ENCODE measurements at regions not wholly inside any gene's neighbourhood (a gene's known extent, or its start where the extent isn't known, plus 50 kb on each side); places are given as distances from the start of the nearest gene placed in this dataset.
"Not testable (repeated sequence)": the region's sequence is repeated elsewhere in the genome, so short reads cannot be mapped to it uniquely, and the experiment has no call there.

DNA sequence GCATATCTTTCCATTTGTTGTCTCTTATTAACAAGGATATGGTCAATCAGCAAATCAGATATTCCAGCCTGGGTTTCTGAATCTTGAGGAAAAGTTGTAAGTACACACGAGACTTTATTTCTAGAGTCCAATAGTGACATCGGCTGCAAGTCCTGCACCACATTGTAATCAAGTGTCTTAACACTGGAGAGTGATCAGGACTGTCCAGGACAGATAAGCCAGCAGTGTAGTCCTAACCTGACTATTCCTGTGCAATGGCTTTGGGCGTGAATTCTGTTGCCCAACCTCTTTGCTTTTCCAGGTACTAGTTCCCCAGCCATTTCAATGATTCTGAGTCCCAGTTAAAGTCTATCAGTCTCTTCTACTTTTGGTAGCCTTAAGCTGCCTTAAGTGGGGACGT is 395.0 kb downstream of the PCDH10 start:
- POLR2A ChIA-PET = no interaction called here
- no TSS peak for BruUV-seq (replicated peaks)
- Histone ChIP-seq H3K27me3 (ENCODE audit: control insufficient read depth, insufficient read depth, low read length) (no peaks in the 10 kb centered on the region), H3K4me3 (ENCODE audit: low read depth in 2 of 2, low read length in 2 of 2) (no peak overlapping the region), H3K4me1 (ENCODE audit: control insufficient read depth, insufficient read depth, low read length) (no peaks in the 10 kb centered on the region), H3K36me3 (ENCODE audit: control insufficient read depth, insufficient read depth, low read length) (no peaks in the 10 kb centered on the region), H3K27ac (ENCODE audit: low read length) (no peak overlapping the region), H3K9me3 (ENCODE audit: control insufficient read depth, insufficient read depth, low read depth, low read length) (no peaks in the 10 kb centered on the region)
- intact Hi-C loops (cut with micrococcal nuclease; ENCODE audit: unreplicated experiment) = no loop called here
- in situ Hi-C loops (cut with HindIII; ENCODE audit: low pct_unique_long_range_greater_than_20kb, low sequenced_read_pairs) = no loop called here
- CTCF ChIA-PET = no interaction called here
- no peak for TF ChIP-seq TCF7L2 (IDR thresholded peaks at IDR 0.05; ENCODE audit: low read depth, low read length)
- TF ChIP-seq SIN3A (IDR thresholded peaks at IDR 0.05; ENCODE audit: borderline replicate concordance, insufficient read depth, low read depth, low read length) = no peak
- no peak for TF ChIP-seq POLR2AphosphoS5 (IDR thresholded peaks at IDR 0.05; ENCODE audit: low read depth, low read length)
- TF ChIP-seq, protein P1, sequence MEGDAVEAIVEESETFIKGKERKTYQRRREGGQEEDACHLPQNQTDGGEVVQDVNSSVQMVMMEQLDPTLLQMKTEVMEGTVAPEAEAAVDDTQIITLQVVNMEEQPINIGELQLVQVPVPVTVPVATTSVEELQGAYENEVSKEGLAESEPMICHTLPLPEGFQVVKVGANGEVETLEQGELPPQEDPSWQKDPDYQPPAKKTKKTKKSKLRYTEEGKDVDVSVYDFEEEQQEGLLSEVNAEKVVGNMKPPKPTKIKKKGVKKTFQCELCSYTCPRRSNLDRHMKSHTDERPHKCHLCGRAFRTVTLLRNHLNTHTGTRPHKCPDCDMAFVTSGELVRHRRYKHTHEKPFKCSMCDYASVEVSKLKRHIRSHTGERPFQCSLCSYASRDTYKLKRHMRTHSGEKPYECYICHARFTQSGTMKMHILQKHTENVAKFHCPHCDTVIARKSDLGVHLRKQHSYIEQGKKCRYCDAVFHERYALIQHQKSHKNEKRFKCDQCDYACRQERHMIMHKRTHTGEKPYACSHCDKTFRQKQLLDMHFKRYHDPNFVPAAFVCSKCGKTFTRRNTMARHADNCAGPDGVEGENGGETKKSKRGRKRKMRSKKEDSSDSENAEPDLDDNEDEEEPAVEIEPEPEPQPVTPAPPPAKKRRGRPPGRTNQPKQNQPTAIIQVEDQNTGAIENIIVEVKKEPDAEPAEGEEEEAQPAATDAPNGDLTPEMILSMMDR (IDR thresholded peaks at IDR 0.05) = no peak
- TF ChIP-seq, protein P2, sequence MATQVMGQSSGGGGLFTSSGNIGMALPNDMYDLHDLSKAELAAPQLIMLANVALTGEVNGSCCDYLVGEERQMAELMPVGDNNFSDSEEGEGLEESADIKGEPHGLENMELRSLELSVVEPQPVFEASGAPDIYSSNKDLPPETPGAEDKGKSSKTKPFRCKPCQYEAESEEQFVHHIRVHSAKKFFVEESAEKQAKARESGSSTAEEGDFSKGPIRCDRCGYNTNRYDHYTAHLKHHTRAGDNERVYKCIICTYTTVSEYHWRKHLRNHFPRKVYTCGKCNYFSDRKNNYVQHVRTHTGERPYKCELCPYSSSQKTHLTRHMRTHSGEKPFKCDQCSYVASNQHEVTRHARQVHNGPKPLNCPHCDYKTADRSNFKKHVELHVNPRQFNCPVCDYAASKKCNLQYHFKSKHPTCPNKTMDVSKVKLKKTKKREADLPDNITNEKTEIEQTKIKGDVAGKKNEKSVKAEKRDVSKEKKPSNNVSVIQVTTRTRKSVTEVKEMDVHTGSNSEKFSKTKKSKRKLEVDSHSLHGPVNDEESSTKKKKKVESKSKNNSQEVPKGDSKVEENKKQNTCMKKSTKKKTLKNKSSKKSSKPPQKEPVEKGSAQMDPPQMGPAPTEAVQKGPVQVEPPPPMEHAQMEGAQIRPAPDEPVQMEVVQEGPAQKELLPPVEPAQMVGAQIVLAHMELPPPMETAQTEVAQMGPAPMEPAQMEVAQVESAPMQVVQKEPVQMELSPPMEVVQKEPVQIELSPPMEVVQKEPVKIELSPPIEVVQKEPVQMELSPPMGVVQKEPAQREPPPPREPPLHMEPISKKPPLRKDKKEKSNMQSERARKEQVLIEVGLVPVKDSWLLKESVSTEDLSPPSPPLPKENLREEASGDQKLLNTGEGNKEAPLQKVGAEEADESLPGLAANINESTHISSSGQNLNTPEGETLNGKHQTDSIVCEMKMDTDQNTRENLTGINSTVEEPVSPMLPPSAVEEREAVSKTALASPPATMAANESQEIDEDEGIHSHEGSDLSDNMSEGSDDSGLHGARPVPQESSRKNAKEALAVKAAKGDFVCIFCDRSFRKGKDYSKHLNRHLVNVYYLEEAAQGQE (IDR thresholded peaks at IDR 0.05; ENCODE audit: insufficient read depth in 1 of 2, low read depth in 2 of 2, low read length in 1 of 2) = no peak
- ATAC-seq (no peak), DNase-seq (ENCODE audit: low read depth, low spot score) (no peak)

DNA sequence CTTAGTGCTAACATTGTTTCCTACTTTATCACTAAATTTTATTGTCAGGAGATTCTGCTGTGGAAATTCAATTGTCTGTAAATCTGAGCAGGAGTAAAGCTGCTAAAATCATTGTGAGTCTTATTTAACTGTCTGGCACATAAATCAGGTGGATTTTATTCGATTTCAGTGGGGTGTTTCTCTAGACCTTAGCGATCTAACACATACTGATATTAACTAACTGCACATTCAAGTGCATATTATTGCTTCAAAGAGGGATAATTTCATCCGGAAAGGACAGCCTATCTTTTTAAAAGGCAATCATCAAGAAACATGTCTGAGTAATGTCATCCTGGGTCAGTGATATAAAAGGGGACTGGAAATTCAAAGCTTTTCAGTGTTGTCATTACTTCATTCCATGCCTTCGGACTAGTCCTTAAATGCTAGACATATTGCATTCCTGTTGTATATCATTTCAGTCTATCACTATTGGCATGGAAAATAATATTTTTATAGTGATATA is 388.7 kb downstream of the PCDH10 start:
- Histone ChIP-seq H3K4me1 (ENCODE audit: control insufficient read depth, insufficient read depth, low read length) (no peaks in the 10 kb centered on the region), H3K27ac (ENCODE audit: low read length) (no peak overlapping the region), H3K4me3 (ENCODE audit: low read depth in 2 of 2, low read length in 2 of 2) (no peak overlapping the region), H3K36me3 (ENCODE audit: control insufficient read depth, insufficient read depth, low read length) (no peaks in the 10 kb centered on the region), H3K27me3 (ENCODE audit: control insufficient read depth, insufficient read depth, low read length) (no peaks in the 10 kb centered on the region), H3K9me3 (ENCODE audit: control insufficient read depth, insufficient read depth, low read depth, low read length) (no peaks in the 10 kb centered on the region)
- intact Hi-C loops (cut with micrococcal nuclease; ENCODE audit: unreplicated experiment) (no loop called here), in situ Hi-C loops (cut with HindIII; ENCODE audit: low pct_unique_long_range_greater_than_20kb, low sequenced_read_pairs) (no loop called here)
- no TSS peak for BruUV-seq (replicated peaks)
- TF ChIP-seq, protein P2 (IDR thresholded peaks at IDR 0.05; ENCODE audit: insufficient read depth in 1 of 2, low read depth in 2 of 2, low read length in 1 of 2) = no peak
- TF ChIP-seq TCF7L2 (IDR thresholded peaks at IDR 0.05; ENCODE audit: low read depth, low read length) (no peak), POLR2AphosphoS5 (IDR thresholded peaks at IDR 0.05; ENCODE audit: low read depth, low read length) (no peak), SIN3A (IDR thresholded peaks at IDR 0.05; ENCODE audit: borderline replicate concordance, insufficient read depth, low read depth, low read length) (no peak)
- TF ChIP-seq, protein P1 (IDR thresholded peaks at IDR 0.05) = no peak
- no peak for DNase-seq (ENCODE audit: low read depth, low spot score)
- ChIA-PET CTCF (no interaction called here), POLR2A (no interaction called here)
- ATAC-seq = no peak

DNA sequence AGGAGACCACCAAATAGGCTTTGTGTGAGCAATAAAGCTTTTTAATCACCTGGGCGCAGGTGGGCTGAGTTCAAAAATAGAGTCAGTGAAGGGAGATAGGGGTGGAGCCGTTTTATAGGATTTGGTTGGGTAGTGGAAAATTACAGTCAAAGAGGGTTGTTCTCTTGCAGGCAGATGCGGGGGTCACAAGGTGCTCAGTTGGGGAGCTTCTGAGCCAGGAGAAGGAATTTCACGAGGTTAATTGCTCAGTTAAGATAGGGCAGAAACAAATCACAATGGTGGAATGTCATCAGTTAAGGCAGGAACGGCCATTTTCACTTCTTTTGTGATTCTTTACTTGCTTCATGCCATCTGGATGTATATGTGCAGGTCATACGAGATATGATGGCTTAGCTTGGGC is 385.1 kb downstream of the PCDH10 start:
- CTCF ChIA-PET; intact Hi-C loops (cut with micrococcal nuclease; ENCODE audit: unreplicated experiment); DNase-seq (ENCODE audit: low read depth, low spot score); H3K4me1 ChIP-seq (ENCODE audit: control insufficient read depth, insufficient read depth, low read length); H3K27me3 ChIP-seq (ENCODE audit: control insufficient read depth, insufficient read depth, low read length); in situ Hi-C loops (cut with HindIII; ENCODE audit: low pct_unique_long_range_greater_than_20kb, low sequenced_read_pairs); BruUV-seq (replicated peaks); ATAC-seq; POLR2A ChIA-PET; H3K27ac ChIP-seq (ENCODE audit: low read length); H3K4me3 ChIP-seq (ENCODE audit: low read depth in 2 of 2, low read length in 2 of 2); H3K9me3 ChIP-seq (ENCODE audit: control insufficient read depth, insufficient read depth, low read depth, low read length); H3K36me3 ChIP-seq (ENCODE audit: control insufficient read depth, insufficient read depth, low read length): not testable (repeated sequence)

Data from Panc1 (cell line).